Smooth muscle cell (in vitro differentiated cells): ENCODE measurements at regions not wholly inside any gene's neighbourhood (a gene's known extent, or its start where the extent isn't known, plus 50 kb on each side); places are given as distances from the start of the nearest gene placed in this dataset.
"Not testable (repeated sequence)": the region's sequence is repeated elsewhere in the genome, so short reads cannot be mapped to it uniquely, and the experiment has no call there.

Experiments used
- DNase-seq: peaks from one replicate; lab custom pipeline; 2025; ENCODE audit not compliant: unreplicated experiment; lab: John Stamatoyannopoulos, UW
- H2AFZ ChIP-seq: fragments of 200-600 bp; sonication (generic); 2 replicates; pipeline ENCODE4 v1.6.0; 2016; ENCODE audit warnings: antibody characterized with exemption, low read depth, mild to moderate bottlenecking
- H3F3A ChIP-seq: fragments of 200-600 bp; sonication (generic); 2 replicates; pipeline ENCODE4 v1.6.0; 2017; ENCODE audit warnings: antibody characterized with exemption, low read depth
- H3K27ac ChIP-seq: fragments of 200-600 bp; sonication (generic); 2 replicates; pipeline ENCODE4 v1.5.1; 2016; ENCODE audit warnings: low read depth, mild to moderate bottlenecking
- H3K27me3 ChIP-seq: fragments of 200-600 bp; sonication (generic); 2 replicates; pipeline ENCODE4 v1.6.1; 2016; ENCODE audit warnings: low read depth, mild to moderate bottlenecking
- H3K36me3 ChIP-seq: fragments of 200-600 bp; sonication (generic); 2 replicates; pipeline ENCODE4 v1.5.1; 2016; ENCODE audit warnings: low read depth
- H3K4me1 ChIP-seq: fragments of 200-600 bp; sonication (generic); 2 replicates; pipeline ENCODE4 v1.5.1; 2016; ENCODE audit warnings: low read depth
- H3K4me2 ChIP-seq: fragments of 200-600 bp; sonication (generic); 2 replicates; pipeline ENCODE4 v1.6.0; 2016; ENCODE audit warnings: mild to moderate bottlenecking
- H3K4me3 ChIP-seq: fragments of 200-600 bp; sonication (generic); 2 replicates; pipeline ENCODE4 v1.5.1; 2016; ENCODE audit warnings: mild to moderate bottlenecking
- H3K79me2 ChIP-seq: fragments of 200-600 bp; sonication (generic); 2 replicates; pipeline ENCODE4 v1.6.0; 2016; ENCODE audit warnings: low read depth, mild to moderate bottlenecking
- H3K9ac ChIP-seq: fragments of 200-600 bp; sonication (generic); 2 replicates; pipeline ENCODE4 v1.6.0; 2016; ENCODE audit warnings: low read depth
- H3K9me3 ChIP-seq: fragments of 200-600 bp; sonication (generic); replicated peaks from 2 replicates; pipeline ENCODE4 v1.5.1; 2016; ENCODE audit warnings: low read depth
- H4K20me1 ChIP-seq: fragments of 200-600 bp; sonication (generic); 2 replicates; pipeline ENCODE4 v1.6.0; 2016; ENCODE audit warnings: low read depth
- WGBS: methylation state at CpG from one replicate; pipeline ENCODE4 v1.1.7; 2016; ENCODE audit warnings: low lambda C conversion rate; 5-methylcytosine and 5-hydroxymethylcytosine counted together
- TF ChIP-seq, protein P1 (sequence below): fragments of 200-600 bp; sonication (generic); IDR thresholded peaks from 2 replicates; pipeline ENCODE4 v1.5.1; 2017; ENCODE audit warnings: borderline replicate concordance, mild to moderate bottlenecking, antibody characterized with exemption; ENCODE audit not compliant: insufficient read depth, poor library complexity, severe bottlenecking

DNA sequence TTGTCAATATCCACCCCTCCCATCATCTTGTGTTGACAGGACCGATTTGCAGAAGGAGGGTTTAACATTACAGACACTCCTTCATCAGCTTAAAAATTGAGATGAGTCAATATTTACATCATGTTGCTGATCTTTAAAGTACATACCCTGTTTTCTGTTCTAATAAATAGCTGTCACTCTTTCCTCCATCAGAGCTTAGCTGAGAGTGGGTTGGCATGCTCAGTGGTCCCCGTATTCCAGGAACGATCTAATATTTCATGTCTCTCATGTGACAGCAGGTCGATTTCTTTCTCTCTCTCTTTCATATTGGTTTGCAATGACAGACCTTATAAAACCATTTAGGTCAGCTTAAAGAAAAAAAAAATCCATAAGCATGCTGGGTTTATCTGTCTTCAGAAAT is 950.6 kb downstream of the GALC start:
- Histone ChIP-seq H3K79me2 (no peaks in the 10 kb centered on the region), H2AFZ (no peak overlapping the region), H4K20me1 (no peaks in the 10 kb centered on the region), H3K4me3 (no peak overlapping the region), H3K27ac (no peak overlapping the region), H3K36me3 (no peaks in the 10 kb centered on the region), H3K27me3 (no peaks in the 10 kb centered on the region), H3K9me3 (no peaks in the 10 kb centered on the region), H3K9ac (no peak overlapping the region), H3K4me1 (no peaks in the 10 kb centered on the region), H3F3A (no peaks in the 10 kb centered on the region), H3K4me2 (no peak overlapping the region)
- TF ChIP-seq, protein P1, sequence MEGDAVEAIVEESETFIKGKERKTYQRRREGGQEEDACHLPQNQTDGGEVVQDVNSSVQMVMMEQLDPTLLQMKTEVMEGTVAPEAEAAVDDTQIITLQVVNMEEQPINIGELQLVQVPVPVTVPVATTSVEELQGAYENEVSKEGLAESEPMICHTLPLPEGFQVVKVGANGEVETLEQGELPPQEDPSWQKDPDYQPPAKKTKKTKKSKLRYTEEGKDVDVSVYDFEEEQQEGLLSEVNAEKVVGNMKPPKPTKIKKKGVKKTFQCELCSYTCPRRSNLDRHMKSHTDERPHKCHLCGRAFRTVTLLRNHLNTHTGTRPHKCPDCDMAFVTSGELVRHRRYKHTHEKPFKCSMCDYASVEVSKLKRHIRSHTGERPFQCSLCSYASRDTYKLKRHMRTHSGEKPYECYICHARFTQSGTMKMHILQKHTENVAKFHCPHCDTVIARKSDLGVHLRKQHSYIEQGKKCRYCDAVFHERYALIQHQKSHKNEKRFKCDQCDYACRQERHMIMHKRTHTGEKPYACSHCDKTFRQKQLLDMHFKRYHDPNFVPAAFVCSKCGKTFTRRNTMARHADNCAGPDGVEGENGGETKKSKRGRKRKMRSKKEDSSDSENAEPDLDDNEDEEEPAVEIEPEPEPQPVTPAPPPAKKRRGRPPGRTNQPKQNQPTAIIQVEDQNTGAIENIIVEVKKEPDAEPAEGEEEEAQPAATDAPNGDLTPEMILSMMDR = no peak
- 79% methylated on average over 4 of the region's 4 CpGs for WGBS
- DNase-seq = no peak

GRCh38 chr14:87041290-87042020 is 951.5 kb downstream of the GALC start:
- Histone ChIP-seq H2AFZ (no peak overlapping the region), H3K9ac (no peak overlapping the region), H3K79me2 (no peaks in the 10 kb centered on the region), H3K27ac (no peak overlapping the region), H3K4me1 (no peaks in the 10 kb centered on the region), H3F3A (no peaks in the 10 kb centered on the region), H3K4me2 (no peak overlapping the region), H3K27me3 (no peaks in the 10 kb centered on the region), H3K36me3 (no peaks in the 10 kb centered on the region), H4K20me1 (no peaks in the 10 kb centered on the region), H3K9me3 (no peaks in the 10 kb centered on the region), H3K4me3 (no peak overlapping the region)
- TF ChIP-seq, protein P1 = no peak
- no peak for DNase-seq
- WGBS = 59% methylated on average over 7 of the region's 7 CpGs

DNA sequence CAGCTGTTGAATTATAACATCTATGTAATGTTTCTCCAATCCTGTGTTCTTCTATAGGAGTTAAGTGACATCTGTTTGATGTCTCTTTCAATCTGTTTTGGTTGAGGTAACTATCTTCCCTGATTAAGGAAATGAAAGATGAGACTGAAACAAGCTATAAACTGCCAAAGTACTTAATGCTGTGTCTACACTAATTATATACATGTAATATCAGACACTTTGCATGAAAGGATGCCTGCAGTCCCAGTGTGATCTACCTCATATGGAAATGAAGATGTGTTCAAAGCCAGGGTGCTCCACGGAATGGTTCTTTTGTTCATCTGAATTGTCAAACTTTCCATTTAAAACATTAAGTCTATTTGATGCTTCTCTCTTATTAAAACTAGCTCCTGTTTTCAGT is 958.3 kb downstream of the GALC start:
- no peaks in the 10 kb centered on the region for H3K4me1 ChIP-seq
- H3K4me2 ChIP-seq = no peak overlapping the region
- no peak overlapping the region for H3K4me3 ChIP-seq
- no peaks in the 10 kb centered on the region for H3K27me3 ChIP-seq
- H2AFZ ChIP-seq = no peak overlapping the region
- DNase-seq = no peak
- TF ChIP-seq, protein P1 = no peak
- H3K79me2 ChIP-seq = no peaks in the 10 kb centered on the region
- no peak overlapping the region for H3K9ac ChIP-seq
- no peaks in the 10 kb centered on the region for H4K20me1 ChIP-seq
- no peaks in the 10 kb centered on the region for H3K9me3 ChIP-seq
- 86% methylated on average over 1 of the region's 1 CpG for WGBS
- H3F3A ChIP-seq = no peaks in the 10 kb centered on the region
- no peaks in the 10 kb centered on the region for H3K36me3 ChIP-seq
- H3K27ac ChIP-seq = no peak overlapping the region

DNA sequence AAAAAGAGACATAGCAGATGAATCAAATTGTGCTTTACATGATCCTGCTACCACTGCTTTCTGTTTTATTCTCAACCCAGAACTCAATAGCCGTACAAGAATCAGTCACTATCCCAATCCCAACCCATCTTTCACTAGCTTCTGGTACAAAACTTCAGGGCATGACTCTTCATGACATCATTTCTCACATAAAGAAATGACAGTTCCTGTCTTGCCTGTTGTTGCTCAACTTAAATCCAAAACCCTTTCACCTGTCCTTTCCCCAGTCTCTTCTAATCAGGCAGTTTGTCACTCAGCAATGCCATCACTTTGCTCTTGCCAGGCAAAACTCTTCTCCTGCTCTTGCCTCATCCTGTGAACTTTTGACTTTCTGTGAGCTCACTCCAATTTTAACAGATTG is 962.8 kb downstream of the GALC start:
- Histone ChIP-seq H3K9ac (no peak overlapping the region), H3K79me2 (no peaks in the 10 kb centered on the region)
- 67% methylated on average over 1 of the region's 1 CpG for WGBS

DNA sequence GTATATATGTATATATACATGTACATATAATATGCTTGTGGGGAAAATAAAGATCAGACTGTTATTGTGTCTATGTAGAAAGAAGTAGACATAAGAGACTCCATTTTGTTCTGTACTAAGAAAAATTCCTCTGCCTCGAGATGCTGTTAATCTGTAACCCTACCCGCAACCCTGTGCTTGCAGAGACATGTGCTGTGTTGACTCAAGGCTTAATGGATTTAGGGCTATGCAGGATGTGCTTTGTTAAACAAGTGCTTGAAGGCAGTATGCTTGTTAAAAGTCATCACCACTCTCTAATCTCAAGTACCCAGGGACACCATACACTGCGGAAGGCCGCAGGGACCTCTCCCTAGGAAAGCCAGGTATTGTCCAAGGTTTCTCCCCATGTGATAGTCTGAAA is 972.9 kb downstream of the GALC start:
- H3K27ac ChIP-seq, H3K4me2 ChIP-seq, H2AFZ ChIP-seq: not testable (repeated sequence)

More for the DNA sequence above, 962.8 kb downstream of the GALC start:
- Histone ChIP-seq H3K27me3 (no peaks in the 10 kb centered on the region), H3K27ac (peak overlapping the region; percentile 62), H3K4me3 (no peak overlapping the region), H3K4me2 (no peak overlapping the region), H2AFZ (no peak overlapping the region), H3K4me1 (no peaks in the 10 kb centered on the region), H4K20me1 (no peaks in the 10 kb centered on the region), H3K9me3 (no peaks in the 10 kb centered on the region), H3F3A (no peaks in the 10 kb centered on the region), H3K36me3 (no peaks in the 10 kb centered on the region)
- TF ChIP-seq, protein P1 = no peak
- DNase-seq = no peak

More for the DNA sequence above, 972.9 kb downstream of the GALC start:
- not testable (repeated sequence) for H3F3A ChIP-seq, DNase-seq, H3K9ac ChIP-seq, H3K4me3 ChIP-seq, H3K9me3 ChIP-seq, H3K36me3 ChIP-seq, H4K20me1 ChIP-seq, H3K27me3 ChIP-seq, H3K79me2 ChIP-seq
- peaks cover 12% of the 10 kb centered on the region for H3K4me1 ChIP-seq
- WGBS = 9% methylated on average over 4 of the region's 4 CpGs
